OCI-LY7 (cell line): ENCODE measurements at regions not wholly inside any gene's neighbourhood (a gene's known extent, or its start where the extent isn't known, plus 50 kb on each side); places are given as distances from the start of the nearest gene placed in this dataset.

Source experiments
- CTCF ChIP-seq: fragments of 200-600 bp; sonication (generic); conservative IDR thresholded peaks from 2 replicates; pipeline ENCODE4 v1.5.1; 2014; ENCODE audit warnings: mild to moderate bottlenecking, antibody characterized with exemption, low read length, moderate library complexity, mixed read lengths
- EZH2phosphoT487 ChIP-seq: fragments of 200-600 bp; sonication (generic); IDR thresholded peaks from 2 replicates; pipeline ENCODE4 v1.6.1; 2018; ENCODE audit warnings: low read depth, borderline replicate concordance, mild to moderate bottlenecking, mixed run types, antibody characterized with exemption, low read length, moderate library complexity, mixed read lengths

GRCh38 chr22:22811016-22812009, 76.3 kb upstream of the IGLL5 start:
- 0 out of 2 replicates have a peak, but pooled peaks have one; percentile 25 for TF ChIP-seq CTCF
- TF ChIP-seq EZH2phosphoT487, result no peak
